HL-60 (cell line): ENCODE measurements at regions not wholly inside any gene's neighbourhood (a gene's known extent, or its start where the extent isn't known, plus 50 kb on each side); places are given as distances from the start of the nearest gene placed in this dataset.

Experiments
- DNase-seq, 2 experiments: peaks; one replicate each; pipeline ENCODE4 v3.0.0-alpha.2; 2010 to 2020; ENCODE audit warnings: low read depth in 1 of 2, low spot score in 1 of 2
- H3K27ac ChIP-seq: fragments of 250-450 bp; sonication (Bioruptor Pico); replicated peaks from 2 replicates; pipeline ENCODE4 v1.5.1; 2020; ENCODE audit warnings: mild to moderate bottlenecking, moderate library complexity
- H3K27me3 ChIP-seq: fragments of 250-450 bp; sonication (Bioruptor Pico); 2 replicates; pipeline ENCODE4 v1.5.1; 2021; ENCODE audit warnings: mild to moderate bottlenecking, moderate library complexity; ENCODE audit not compliant: insufficient read depth, poor library complexity, severe bottlenecking
- H3K4me3 ChIP-seq: replicated peaks from 2 replicates; pipeline ENCODE4 v1.5.1; 2011; ENCODE audit warnings: mild to moderate bottlenecking, control low read depth, low read length; ENCODE audit not compliant: insufficient read depth
- CTCF ChIP-seq: IDR thresholded peaks from one replicate; pipeline ENCODE4 v1.5.1; 2011; ENCODE audit warnings: low read length, control low read depth, inconsistent platforms; ENCODE audit not compliant: insufficient read depth
- GABPA ChIP-seq: IDR thresholded peaks from 2 replicates; pipeline ENCODE4 v1.6.1; 2012; ENCODE audit warnings: low read depth
- POLR2AphosphoS5 ChIP-seq: IDR thresholded peaks from 2 replicates; pipeline ENCODE4 v1.6.1; 2012; ENCODE audit warnings: low read depth
- REST ChIP-seq: IDR thresholded peaks from 2 replicates; pipeline ENCODE4 v1.6.1; 2012; ENCODE audit warnings: low read depth; ENCODE audit not compliant: insufficient replicate concordance
- SPI1 ChIP-seq: IDR thresholded peaks from 2 replicates; pipeline ENCODE4 v1.6.1; 2012; ENCODE audit warnings: low read depth, mild to moderate bottlenecking, borderline replicate concordance

- TF ChIP-seq CTCF (no peak), REST (no peak), SPI1 (no peak), POLR2AphosphoS5 (no peak), GABPA (no peak)
- no peak overlapping the region for H3K4me3 ChIP-seq
- H3K27me3 ChIP-seq = no peaks in the 10 kb centered on the region
- no peak for DNase-seq
- H3K27ac ChIP-seq = no peak overlapping the region
These were observed 61.2 kb downstream of the SHANK2 start for GRCh38 chr11:71191201-71191600.

GRCh38 chr11:71190551-71190950 is 61.8 kb downstream of the SHANK2 start:
- H3K27me3 ChIP-seq = no peaks in the 10 kb centered on the region

More at GRCh38 chr11:71190551-71190950, 61.8 kb downstream of the SHANK2 start:
- Histone ChIP-seq H3K4me3 (no peak overlapping the region), H3K27ac (no peak overlapping the region)
- DNase-seq = no peak
- TF ChIP-seq POLR2AphosphoS5 = no peak
- no peak for TF ChIP-seq CTCF
- TF ChIP-seq GABPA = no peak
- TF ChIP-seq REST = no peak
- TF ChIP-seq SPI1 = no peak
